Neural cell (in vitro differentiated cells): ENCODE measurements at regions not wholly inside any gene's neighbourhood (a gene's known extent, or its start where the extent isn't known, plus 50 kb on each side); places are given as distances from the start of the nearest gene placed in this dataset.

Source experiments
- CTCF ChIP-seq: fragments of 450-650 bp; IDR thresholded peaks from 2 replicates; pipeline ENCODE4 v1.5.1; 2014; ENCODE audit warnings: antibody characterized with exemption, mild to moderate bottlenecking, moderate library complexity; ENCODE audit not compliant: poor library complexity, severe bottlenecking
- POLR2AphosphoS5 ChIP-seq: IDR thresholded peaks from 2 replicates; pipeline ENCODE4 v1.6.1; 2012

- TF ChIP-seq CTCF (no peak), POLR2AphosphoS5 (no peak)
These were observed 207.0 kb upstream of the SP8 start for GRCh38 chr7:20993693-20994092.
